Endothelial cell of umbilical vein (primary cell): ENCODE measurements at regions not wholly inside any gene's neighbourhood (a gene's known extent, or its start where the extent isn't known, plus 50 kb on each side); places are given as distances from the start of the nearest gene placed in this dataset.

Experiments used
- BruUV-seq: library from RNA; stranded (reverse); fragments of 400-500 nt; replicated peaks from 2 replicates; lab custom pipeline; 2021; lab: Mats Ljungman, UMichigan
- CTCF ChIA-PET: fragments of 300-600, 350-600 bp; sonication (Branson Sonifier 250); formaldehyde crosslinking; loops from one replicate; lab custom pipeline; 2021; ENCODE audit warnings: antibody characterized with exemption, inconsistent platforms; lab: Charles Lee
- POLR2A ChIA-PET: fragments of 300-600, 350-600 bp; sonication (Branson Sonifier 250); formaldehyde crosslinking; loops from one replicate; lab custom pipeline; 2021; ENCODE audit warnings: antibody characterized with exemption, inconsistent platforms; lab: Charles Lee
- DNase-seq: peaks from one replicate; pipeline ENCODE4 v3.0.0-alpha.2; 2011; ENCODE audit warnings: low read depth, low spot score
- FAIRE-seq: peaks from 2 replicates; lab custom pipeline; 2011; peaks lifted over from hg19 to GRCh38; lab: Jason Lieb, UNC
- H2AFZ ChIP-seq: 2 replicates; pipeline ENCODE4 v1.6.0; 2012; ENCODE audit warnings: low read depth, low read length, control low read depth, inconsistent platforms
- H3K27ac ChIP-seq: 2 replicates; pipeline ENCODE4 v1.5.1; 2011; ENCODE audit warnings: low read depth, mild to moderate bottlenecking, control low read depth, low read length, moderate library complexity; ENCODE audit not compliant: insufficient read depth
- H3K27me3 ChIP-seq, 2 experiments: 2 replicates each; pipeline versions ENCODE4 v1.6.0 to v1.6.1; 2011; ENCODE audit warnings: low read length in 2 of 2, mixed read lengths in 1 of 2; ENCODE audit not compliant: control insufficient read depth in 2 of 2, insufficient read depth in 2 of 2
- H3K36me3 ChIP-seq, 2 experiments: 2 replicates in 1 of 2; 3 replicates in 1 of 2; pipeline ENCODE4 v1.5.1; 2011; ENCODE audit warnings: low read length in 2 of 2, mild to moderate bottlenecking in 1 of 2, moderate library complexity in 1 of 2; ENCODE audit not compliant: control insufficient read depth in 2 of 2, insufficient read depth in 2 of 2; ENCODE audit errors: extremely low read depth in 1 of 2
- H3K4me1 ChIP-seq: 3 replicates; pipeline ENCODE4 v1.5.1; 2011; ENCODE audit warnings: mild to moderate bottlenecking, low read length; ENCODE audit not compliant: control insufficient read depth, insufficient read depth; ENCODE audit errors: extremely low read depth
- H3K4me2 ChIP-seq: 2 replicates; pipeline ENCODE4 v1.6.1; 2011; ENCODE audit warnings: low read length, control low read depth, mixed read lengths; ENCODE audit not compliant: insufficient read depth
- H3K4me3 ChIP-seq, 3 experiments: fragments of 200-600 bp in 1 of 3; sonication (generic), shearing (Covaris generic) in 1 of 3; replicated peaks in 1 of 3; 2 replicates each; pipeline ENCODE4 v1.5.1; 2011 to 2016; ENCODE audit warnings: control low read depth in 3 of 3, low read length in 3 of 3, mild to moderate bottlenecking in 2 of 3, inconsistent platforms in 1 of 3, low read depth in 1 of 3, moderate library complexity in 1 of 3; ENCODE audit not compliant: insufficient read depth in 1 of 3
- H3K79me2 ChIP-seq: 2 replicates; pipeline ENCODE4 v1.6.0; 2012; ENCODE audit warnings: low read length, inconsistent platforms; ENCODE audit not compliant: control insufficient read depth, insufficient read depth
- H3K9ac ChIP-seq: replicated peaks from 2 replicates; pipeline ENCODE3; 2011; ENCODE audit warnings: low read length, control low read depth; ENCODE audit not compliant: insufficient read depth; ENCODE audit errors: extremely low read depth
- H3K9me1 ChIP-seq: replicated peaks from 3 replicates; pipeline ENCODE4 v1.6.0; 2011; ENCODE audit warnings: mild to moderate bottlenecking, low read length; ENCODE audit not compliant: control insufficient read depth, insufficient read depth; ENCODE audit errors: extremely low read depth
- H3K9me3 ChIP-seq: replicated peaks from 2 replicates; pipeline ENCODE4 v1.5.1; 2012; ENCODE audit warnings: low read length, inconsistent platforms; ENCODE audit not compliant: control insufficient read depth, insufficient read depth
- H4K20me1 ChIP-seq: replicated peaks from 2 replicates; pipeline ENCODE3; 2011; ENCODE audit warnings: mild to moderate bottlenecking, low read length; ENCODE audit not compliant: control insufficient read depth, insufficient read depth; ENCODE audit errors: extremely low read depth
- CTCF ChIP-seq, 2 donors: IDR thresholded peaks; 1 replicate in 1 of 2; 2 replicates in 1 of 2; pipeline ENCODE4 v1.5.1; 2011; ENCODE audit warnings: low read length in 2 of 2, mild to moderate bottlenecking in 2 of 2, moderate library complexity in 2 of 2, control low read depth in 1 of 2, inconsistent platforms in 1 of 2, low read depth in 1 of 2; ENCODE audit not compliant: insufficient read depth in 1 of 2; ENCODE audit errors: extremely low read depth in 1 of 2
- EZH2 ChIP-seq: IDR thresholded peaks from 2 replicates; pipeline ENCODE4 v1.6.1; 2012; ENCODE audit warnings: borderline replicate concordance, low read depth, mild to moderate bottlenecking, moderate library complexity, low read length, inconsistent platforms; ENCODE audit not compliant: severe bottlenecking
- FOS ChIP-seq: IDR thresholded peaks from 2 replicates; pipeline ENCODE4 v1.6.1; 2011; ENCODE audit warnings: mild to moderate bottlenecking, low read length, moderate library complexity, borderline replicate concordance; ENCODE audit not compliant: insufficient read depth
- GATA2 ChIP-seq: IDR thresholded peaks from 2 replicates; pipeline ENCODE4 v1.7.0; 2011; ENCODE audit warnings: low read depth, mild to moderate bottlenecking, moderate library complexity, mixed read lengths, low read length; ENCODE audit not compliant: insufficient read length, insufficient read depth
- JUN ChIP-seq: IDR thresholded peaks from 2 replicates; pipeline ENCODE4 v1.6.1; 2011; ENCODE audit warnings: borderline replicate concordance, low read depth; ENCODE audit not compliant: insufficient read length, insufficient read depth
- MYC ChIP-seq: IDR thresholded peaks from one replicate; pipeline ENCODE4 v1.6.1; 2011; ENCODE audit warnings: mild to moderate bottlenecking, low read depth, low read length
- POLR2A ChIP-seq: IDR thresholded peaks from 2 replicates; pipeline ENCODE4 v1.6.1; 2012; ENCODE audit warnings: low read depth, mild to moderate bottlenecking, control low read depth, low read length
- POLR2AphosphoS5 ChIP-seq: IDR thresholded peaks from 2 replicates; pipeline ENCODE4 v1.6.1; 2012; ENCODE audit warnings: low read depth, mild to moderate bottlenecking, control low read depth, low read length, moderate library complexity; ENCODE audit not compliant: insufficient read depth
- dilution Hi-C: fragments of 300-500 bp; cut with MboI; formaldehyde crosslinking; loops from one replicate; pipeline ENCODE4 v1.15.0; 2019; ENCODE audit warnings: low sequenced_read_pairs; ENCODE audit not compliant: extremely low pct_ligation_motif_present
- intact Hi-C: fragments of 100-400 bp; cut with micrococcal nuclease; formaldehyde crosslinking; loops from one replicate; pipeline ENCODE4 v1.10.0; 2022
- TF ChIP-seq, protein P1 (sequence below): IDR thresholded peaks from 2 replicates; pipeline ENCODE4 v1.6.1; 2011; ENCODE audit not compliant: insufficient read depth, insufficient read length

DNA sequence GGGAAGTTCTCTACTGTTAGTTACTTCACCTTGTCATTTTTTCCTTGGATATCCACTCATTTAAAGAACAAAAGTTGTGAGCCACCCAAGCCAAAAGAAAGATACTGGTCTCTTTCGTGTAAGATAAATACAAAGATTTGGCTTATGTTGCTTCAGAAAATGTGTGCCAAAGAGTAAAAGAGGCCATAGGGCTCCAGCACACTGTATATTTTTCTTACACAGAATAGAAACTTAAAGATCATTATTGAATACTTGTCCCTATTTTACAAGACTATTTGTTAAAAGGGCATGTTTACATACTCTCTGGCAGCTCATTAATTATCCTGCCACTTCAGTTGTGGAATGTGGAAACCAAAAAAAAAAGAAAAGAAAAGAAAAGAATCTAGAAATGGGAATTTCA lies 284.2 kb upstream of the LRRC7 start:
- Histone ChIP-seq H4K20me1 (no peaks in the 10 kb centered on the region), H3K27ac (no peak overlapping the region), H3K36me3 (no peaks in the 10 kb centered on the region), H3K4me2 (no peak overlapping the region), H3K9me1 (no peaks in the 10 kb centered on the region), H3K27me3 (no peaks in the 10 kb centered on the region), H2AFZ (no peak overlapping the region), H3K4me3 (no peak overlapping the region), H3K79me2 (no peaks in the 10 kb centered on the region), H3K9ac (no peak overlapping the region), H3K4me1 (no peaks in the 10 kb centered on the region), H3K9me3 (no peaks in the 10 kb centered on the region)
- intact Hi-C loops (no loop called here), dilution Hi-C loops (no loop called here)
- TF ChIP-seq CTCF (IDR thresholded peaks at IDR 0.05; ENCODE audit: extremely low read depth in 1 of 2, insufficient read depth in 1 of 2, low read depth in 1 of 2, low read length in 2 of 2) (no peak), POLR2AphosphoS5 (no peak), FOS (no peak), GATA2 (no peak), JUN (no peak), MYC (no peak), EZH2 (no peak), POLR2A (no peak)
- TF ChIP-seq, protein P1, sequence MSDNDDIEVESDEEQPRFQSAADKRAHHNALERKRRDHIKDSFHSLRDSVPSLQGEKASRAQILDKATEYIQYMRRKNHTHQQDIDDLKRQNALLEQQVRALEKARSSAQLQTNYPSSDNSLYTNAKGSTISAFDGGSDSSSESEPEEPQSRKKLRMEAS = no peak
- BruUV-seq = no TSS peak
- ChIA-PET CTCF (no interaction called here), POLR2A (no interaction called here)
- DNase-seq (no peak), FAIRE-seq (no peak)
